ENCODE measurements at regions not wholly inside any gene's neighbourhood (a gene's known extent, or its start where the extent isn't known, plus 50 kb on each side); places are given as distances from the start of the nearest gene placed in this dataset.

DNA sequence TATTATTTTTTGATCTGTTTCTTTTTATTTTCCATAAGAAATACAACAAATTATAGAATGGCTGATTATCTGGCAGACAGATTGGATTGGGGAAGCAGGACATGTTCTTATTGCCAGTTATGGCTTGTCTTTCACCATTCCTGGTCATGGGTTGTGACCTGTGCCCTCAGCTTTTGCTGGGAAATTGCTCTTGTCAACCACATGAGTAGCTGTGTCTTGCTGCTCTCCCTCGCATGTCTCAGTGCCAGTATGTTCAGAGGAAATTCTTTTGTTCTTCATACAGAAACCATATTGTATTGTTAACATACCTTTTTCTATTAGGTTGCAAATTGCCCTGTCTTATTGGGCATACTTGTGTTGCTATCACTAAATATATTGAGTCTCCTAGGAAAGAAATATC, 344.1 kb downstream of the OSTF1 start:
- TF ChIP-seq, protein P1, sequence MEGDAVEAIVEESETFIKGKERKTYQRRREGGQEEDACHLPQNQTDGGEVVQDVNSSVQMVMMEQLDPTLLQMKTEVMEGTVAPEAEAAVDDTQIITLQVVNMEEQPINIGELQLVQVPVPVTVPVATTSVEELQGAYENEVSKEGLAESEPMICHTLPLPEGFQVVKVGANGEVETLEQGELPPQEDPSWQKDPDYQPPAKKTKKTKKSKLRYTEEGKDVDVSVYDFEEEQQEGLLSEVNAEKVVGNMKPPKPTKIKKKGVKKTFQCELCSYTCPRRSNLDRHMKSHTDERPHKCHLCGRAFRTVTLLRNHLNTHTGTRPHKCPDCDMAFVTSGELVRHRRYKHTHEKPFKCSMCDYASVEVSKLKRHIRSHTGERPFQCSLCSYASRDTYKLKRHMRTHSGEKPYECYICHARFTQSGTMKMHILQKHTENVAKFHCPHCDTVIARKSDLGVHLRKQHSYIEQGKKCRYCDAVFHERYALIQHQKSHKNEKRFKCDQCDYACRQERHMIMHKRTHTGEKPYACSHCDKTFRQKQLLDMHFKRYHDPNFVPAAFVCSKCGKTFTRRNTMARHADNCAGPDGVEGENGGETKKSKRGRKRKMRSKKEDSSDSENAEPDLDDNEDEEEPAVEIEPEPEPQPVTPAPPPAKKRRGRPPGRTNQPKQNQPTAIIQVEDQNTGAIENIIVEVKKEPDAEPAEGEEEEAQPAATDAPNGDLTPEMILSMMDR (IDR thresholded peaks at IDR 0.05; ENCODE audit: low read depth, low read length), result no peak
- Histone ChIP-seq H3K27ac (no peak overlapping the region), H3K27me3 (ENCODE audit: insufficient read depth, low read depth, severe bottlenecking) (no peaks in the 10 kb centered on the region), H3K4me3 (ENCODE audit: low read depth, low read length) (no peak overlapping the region), H3K36me3 (no peaks in the 10 kb centered on the region), H3K9me3 (ENCODE audit: severe bottlenecking) (no peaks in the 10 kb centered on the region)
- DNase-seq, result no peak

DNA sequence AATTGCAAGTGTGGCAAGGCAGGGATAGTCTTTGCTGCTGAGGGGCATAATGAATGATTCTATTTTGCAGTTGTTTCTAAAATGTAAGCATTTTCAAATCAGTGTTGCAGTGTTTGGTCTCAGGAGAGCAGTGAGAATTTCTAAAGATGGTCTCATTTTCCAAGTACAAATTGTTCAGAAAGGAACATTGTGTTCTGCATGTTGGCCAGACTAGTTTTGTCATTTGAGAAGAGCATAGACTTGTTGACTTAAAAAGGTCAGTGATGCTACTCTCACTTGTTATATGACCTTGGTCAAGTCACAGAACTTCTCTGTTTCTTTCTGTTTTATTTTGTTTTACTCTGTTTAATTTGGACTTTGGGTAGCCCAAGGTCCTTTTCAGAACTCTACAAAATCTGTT, 344.6 kb downstream of the OSTF1 start:
- Histone ChIP-seq H3K27ac (no peak overlapping the region), H3K27me3 (ENCODE audit: insufficient read depth, low read depth, severe bottlenecking) (no peaks in the 10 kb centered on the region)
- TF ChIP-seq, protein P1 (IDR thresholded peaks at IDR 0.05; ENCODE audit: low read depth, low read length), result no peak

DNA sequence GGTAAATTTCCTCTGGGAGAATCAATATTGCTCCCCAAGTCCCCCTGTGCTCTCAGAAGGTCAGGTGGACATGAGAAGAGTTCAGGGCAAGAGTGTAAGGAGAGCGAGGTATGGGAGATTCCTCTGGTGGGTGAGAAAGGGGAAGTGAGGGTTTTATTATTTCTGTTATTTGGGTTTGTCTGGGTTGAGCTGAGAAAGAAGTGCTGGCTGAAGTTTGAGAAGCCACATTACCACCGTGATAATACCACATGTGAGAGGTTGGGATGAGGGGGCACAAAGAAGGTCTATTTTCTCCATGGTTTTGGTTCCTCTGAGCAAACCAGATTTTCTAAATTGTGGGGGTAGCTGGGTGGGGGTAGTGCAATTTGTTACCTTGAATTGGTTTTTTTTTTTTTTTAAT, 350.4 kb downstream of the OSTF1 start:
- no peaks in the 10 kb centered on the region for H3K36me3 ChIP-seq
- H3K27me3 ChIP-seq (ENCODE audit: insufficient read depth, low read depth, severe bottlenecking), result no peaks in the 10 kb centered on the region
- no peak overlapping the region for H3K27ac ChIP-seq
- H3K4me3 ChIP-seq (ENCODE audit: low read depth, low read length), result no peak overlapping the region
- TF ChIP-seq, protein P1 (IDR thresholded peaks at IDR 0.05; ENCODE audit: low read depth, low read length), result no peak
- no peaks in the 10 kb centered on the region for H3K9me3 ChIP-seq (ENCODE audit: severe bottlenecking)
- no peak for DNase-seq

More for the DNA sequence above, 344.6 kb downstream of the OSTF1 start:
- no peak for DNase-seq
- Histone ChIP-seq H3K36me3 (no peaks in the 10 kb centered on the region), H3K4me3 (ENCODE audit: low read depth, low read length) (no peak overlapping the region), H3K9me3 (ENCODE audit: severe bottlenecking) (no peaks in the 10 kb centered on the region)

DNA sequence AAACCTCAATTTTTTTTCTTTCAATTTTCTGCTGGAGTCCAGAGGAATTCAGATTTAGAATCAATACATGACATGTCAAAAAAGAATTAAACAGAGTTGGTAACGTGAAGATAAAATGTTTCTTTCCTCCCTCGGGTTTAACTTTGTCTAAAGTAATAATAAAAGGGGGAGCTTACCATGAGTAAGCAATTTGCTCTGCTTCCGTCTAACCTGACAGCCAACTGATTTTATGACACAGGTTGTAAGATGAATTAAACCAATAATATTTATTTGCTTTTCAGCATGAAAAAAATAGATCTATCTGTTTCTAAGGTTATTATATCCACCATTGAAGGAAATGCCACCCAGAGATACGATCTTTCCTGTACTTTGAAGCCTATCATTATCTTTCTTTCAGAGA, 352.6 kb downstream of the OSTF1 start:
- Histone ChIP-seq H3K4me3 (ENCODE audit: low read depth, low read length) (no peak overlapping the region), H3K27me3 (ENCODE audit: insufficient read depth, low read depth, severe bottlenecking) (no peaks in the 10 kb centered on the region), H3K36me3 (no peaks in the 10 kb centered on the region), H3K27ac (no peak overlapping the region), H3K9me3 (ENCODE audit: severe bottlenecking) (no peaks in the 10 kb centered on the region)
- TF ChIP-seq, protein P1 (IDR thresholded peaks at IDR 0.05; ENCODE audit: low read depth, low read length), result no peak
- no peak for DNase-seq

DNA sequence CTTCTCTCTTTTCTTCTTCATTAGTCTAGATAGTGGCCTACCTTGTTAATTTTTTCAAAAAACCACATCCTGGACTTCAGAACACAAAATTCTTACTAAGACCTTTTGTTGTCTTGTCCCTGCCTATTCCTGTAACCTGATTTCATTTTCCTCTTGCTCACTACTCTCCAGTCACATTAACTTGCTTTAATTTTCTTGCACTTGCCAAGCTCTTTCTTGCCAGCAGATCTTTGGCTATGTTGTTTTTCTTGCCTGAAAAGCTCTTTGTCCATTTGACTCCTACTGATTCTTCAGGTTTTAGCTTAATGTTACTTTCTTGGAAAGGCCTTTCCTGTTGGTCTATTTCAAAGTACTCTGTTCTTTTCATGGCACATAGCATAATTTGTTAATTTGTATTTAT, 356.8 kb downstream of the OSTF1 start:
- Histone ChIP-seq H3K4me3 (ENCODE audit: low read depth, low read length) (no peak overlapping the region), H3K36me3 (no peaks in the 10 kb centered on the region), H3K27me3 (ENCODE audit: insufficient read depth, low read depth, severe bottlenecking) (no peaks in the 10 kb centered on the region), H3K9me3 (ENCODE audit: severe bottlenecking) (no peaks in the 10 kb centered on the region), H3K27ac (no peak overlapping the region)
- TF ChIP-seq, protein P1 (IDR thresholded peaks at IDR 0.05; ENCODE audit: low read depth, low read length), result no peak
- DNase-seq, result no peak

DNA sequence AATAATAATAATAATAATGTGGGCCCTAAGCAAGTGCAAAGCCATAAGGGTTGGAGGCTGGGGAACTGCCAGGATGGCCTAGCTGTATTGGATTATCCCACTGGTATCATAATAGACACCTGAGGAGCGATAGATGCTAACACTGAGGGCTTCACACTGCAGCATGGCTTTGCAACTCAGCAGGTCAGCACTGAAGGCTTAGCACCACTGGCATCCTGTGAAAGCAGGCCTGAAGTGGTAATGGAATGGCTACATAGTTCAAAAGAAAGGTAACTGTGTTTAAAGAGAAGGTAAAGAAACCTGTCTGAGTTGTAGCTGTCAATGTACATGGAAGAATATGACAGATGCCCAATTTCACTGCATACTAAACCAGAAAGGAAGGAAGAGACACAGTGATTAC, 359.0 kb downstream of the OSTF1 start:
- no peaks in the 10 kb centered on the region for H3K36me3 ChIP-seq
- H3K27me3 ChIP-seq (ENCODE audit: insufficient read depth, low read depth, severe bottlenecking), result peaks cover 2% of the 10 kb centered on the region
- TF ChIP-seq, protein P1 (IDR thresholded peaks at IDR 0.05; ENCODE audit: low read depth, low read length), result no peak
- no peak for DNase-seq
- no peaks in the 10 kb centered on the region for H3K9me3 ChIP-seq (ENCODE audit: severe bottlenecking)
- no peak overlapping the region for H3K27ac ChIP-seq
- H3K4me3 ChIP-seq (ENCODE audit: low read depth, low read length), result no peak overlapping the region
